SK-N-SH (cell line): ENCODE measurements at regions not wholly inside any gene's neighbourhood (a gene's known extent, or its start where the extent isn't known, plus 50 kb on each side); places are given as distances from the start of the nearest gene placed in this dataset.

Source experiments
- CTCF ChIA-PET: fragments of 300-600, 350-600 bp; formaldehyde crosslinking; extraction: SDS; loops from one replicate; lab custom pipeline; 2021; lab: Yijun Ruan, JAX
- POLR2A ChIA-PET: fragments of 350-600 bp; sonication (Branson Sonifier 250); formaldehyde crosslinking; extraction: SDS; loops from one replicate; lab custom pipeline; 2020; ENCODE audit warnings: antibody characterized with exemption, inconsistent platforms; lab: Yijun Ruan, JAX
- DNase-seq: peaks from one replicate; pipeline ENCODE4 v3.0.0; 2012
- H2AFZ ChIP-seq: fragments of 200-600 bp; sonication (generic); 2 replicates; pipeline ENCODE4 v1.8.1; 2016; ENCODE audit warnings: antibody characterized with exemption, mild to moderate bottlenecking, low read depth
- H3F3A ChIP-seq: fragments of 200-600 bp; sonication (generic); replicated peaks from 2 replicates; pipeline ENCODE3; 2016; ENCODE audit warnings: antibody characterized with exemption, mild to moderate bottlenecking; ENCODE audit not compliant: insufficient read depth
- H3K27ac ChIP-seq, 2 experiments: fragments of 200-500 bp in 1 of 2; fragments of 200-600 bp in 1 of 2; sonication (Bioruptor generic) in 1 of 2; sonication (generic), shearing (Covaris generic) in 1 of 2; 2 replicates each; pipeline versions ENCODE4 v1.5.1 to v1.6.1; 2014 to 2016; ENCODE audit warnings: low read depth in 2 of 2, inconsistent platforms in 1 of 2, low read length in 1 of 2, mild to moderate bottlenecking in 1 of 2, mixed read lengths in 1 of 2
- H3K27me3 ChIP-seq: fragments of 200-600 bp; sonication (generic), shearing (Covaris generic); 2 replicates; pipeline ENCODE4 v1.6.1; 2016; ENCODE audit warnings: mixed run types; ENCODE audit not compliant: insufficient read depth
- H3K36me3 ChIP-seq, 2 experiments: fragments of 200-500 bp in 1 of 2; fragments of 200-600 bp in 1 of 2; sonication (Bioruptor generic) in 1 of 2; sonication (generic) in 1 of 2; replicated peaks in 1 of 2; 2 replicates each; pipeline versions ENCODE3 to v1.5.1; 2014 to 2016; ENCODE audit warnings: low read length in 1 of 2, mild to moderate bottlenecking in 1 of 2; ENCODE audit not compliant: insufficient read depth in 2 of 2, control insufficient read depth in 1 of 2
- H3K4me1 ChIP-seq, 2 experiments: fragments of 200-500 bp in 1 of 2; fragments of 200-600 bp in 1 of 2; sonication (Bioruptor generic) in 1 of 2; sonication (generic), shearing (Covaris generic) in 1 of 2; 2 replicates each; pipeline versions ENCODE4 v1.5.1 to v1.6.1; 2014 to 2016; ENCODE audit warnings: low read depth in 1 of 2, low read length in 1 of 2, mixed run types in 1 of 2; ENCODE audit not compliant: insufficient read depth in 2 of 2, control insufficient read depth in 1 of 2
- H3K4me2 ChIP-seq: fragments of 200-600 bp; sonication (generic), shearing (Covaris generic); 2 replicates; pipeline ENCODE4 v1.6.1; 2017; ENCODE audit warnings: mixed run types
- H3K4me3 ChIP-seq, 2 experiments: fragments of 200-500 bp in 1 of 2; fragments of 200-600 bp in 1 of 2; sonication (Bioruptor generic) in 1 of 2; sonication (generic), shearing (Covaris generic) in 1 of 2; 2 replicates each; pipeline versions ENCODE4 v1.5.1 to v1.8.1; 2014 to 2016; ENCODE audit warnings: low read depth in 2 of 2, inconsistent platforms in 1 of 2, low read length in 1 of 2, mild to moderate bottlenecking in 1 of 2, mixed read lengths in 1 of 2, moderate library complexity in 1 of 2
- H3K79me2 ChIP-seq: fragments of 200-600 bp; sonication (generic); 2 replicates; pipeline ENCODE4 v1.8.1; 2017; ENCODE audit warnings: mild to moderate bottlenecking; ENCODE audit not compliant: insufficient read depth
- H3K9ac ChIP-seq: fragments of 200-600 bp; sonication (generic); 2 replicates; pipeline ENCODE4 v1.6.1; 2017; ENCODE audit warnings: mixed run types
- H3K9me2 ChIP-seq: fragments of 200-600 bp; sonication (generic); 2 replicates; pipeline ENCODE4 v1.6.1; 2017; ENCODE audit warnings: mixed run types
- H3K9me3 ChIP-seq: fragments of 200-600 bp; sonication (generic); 2 replicates; pipeline ENCODE4 v1.6.1; 2017; ENCODE audit warnings: mixed run types, mild to moderate bottlenecking, moderate library complexity
- H4K20me1 ChIP-seq: fragments of 200-600 bp; sonication (generic); 2 replicates; pipeline ENCODE4 v1.6.1; 2017; ENCODE audit warnings: mild to moderate bottlenecking, mixed run types; ENCODE audit not compliant: insufficient read depth
- CHD2 ChIP-seq: fragments of 150-350 bp; IDR thresholded peaks from 2 replicates; pipeline ENCODE4 v1.6.1; 2018; ENCODE audit warnings: low read length; ENCODE audit not compliant: partially characterized antibody
- EP300 ChIP-seq, 2 experiments: IDR thresholded peaks; 2 replicates each; pipeline versions ENCODE4 v1.4.0 to v1.6.1; 2012; ENCODE audit warnings: borderline replicate concordance in 1 of 2, low read depth in 1 of 2, low read length in 1 of 2
- FOSL2 ChIP-seq: IDR thresholded peaks from 2 replicates; pipeline ENCODE4 v1.4.0; 2012; ENCODE audit warnings: low read depth, mild to moderate bottlenecking, moderate library complexity, borderline replicate concordance
- FOXJ3 ChIP-seq: sonication (generic); formaldehyde crosslinking; IDR thresholded peaks from 2 replicates; pipeline ENCODE4 v1.5.1; 2020; ENCODE audit warnings: mild to moderate bottlenecking, missing genetic modification reagents
- GABPA ChIP-seq: IDR thresholded peaks from 2 replicates; pipeline ENCODE4 v1.4.0; 2012; ENCODE audit warnings: low read depth, mild to moderate bottlenecking
- GATA2 ChIP-seq: sonication (generic); formaldehyde crosslinking; IDR thresholded peaks from 2 replicates; pipeline ENCODE4 v1.5.0; 2020; ENCODE audit warnings: mild to moderate bottlenecking, missing genetic modification reagents
- IRF3 ChIP-seq: fragments of 150-350 bp; IDR thresholded peaks from 2 replicates; pipeline ENCODE4 v1.6.1; 2016; ENCODE audit warnings: mild to moderate bottlenecking, low read depth, low read length
- MAX ChIP-seq: IDR thresholded peaks from 2 replicates; pipeline ENCODE4 v1.4.0; 2012; ENCODE audit warnings: low read depth
- NFIC ChIP-seq: IDR thresholded peaks from 2 replicates; pipeline ENCODE4 v1.4.0; 2012; ENCODE audit warnings: borderline replicate concordance
- REST ChIP-seq: IDR thresholded peaks from 2 replicates; pipeline ENCODE4 v1.6.1; 2012; ENCODE audit warnings: mild to moderate bottlenecking, low read depth, low read length, moderate library complexity
- RFX5 ChIP-seq: IDR thresholded peaks from 2 replicates; pipeline ENCODE4 v1.6.1; 2012; ENCODE audit warnings: mild to moderate bottlenecking, improper control_type of control experiment, low read length
- RXRA ChIP-seq: IDR thresholded peaks from 2 replicates; pipeline ENCODE4 v1.4.0; 2012; ENCODE audit warnings: low read depth, mild to moderate bottlenecking, borderline replicate concordance
- SIN3A ChIP-seq: IDR thresholded peaks from 2 replicates; pipeline ENCODE4 v1.6.1; 2012; ENCODE audit warnings: low read depth, mild to moderate bottlenecking, low read length, moderate library complexity, borderline replicate concordance
- TAF1 ChIP-seq: IDR thresholded peaks from 2 replicates; pipeline ENCODE4 v1.6.1; 2012; ENCODE audit warnings: low read depth, mild to moderate bottlenecking, low read length, moderate library complexity, borderline replicate concordance
- TCF12 ChIP-seq: IDR thresholded peaks from 2 replicates; pipeline ENCODE4 v1.4.0; 2012
- TEAD4 ChIP-seq: IDR thresholded peaks from 2 replicates; pipeline ENCODE4 v1.4.0; 2012; ENCODE audit warnings: mild to moderate bottlenecking, borderline replicate concordance; ENCODE audit not compliant: insufficient read depth
- USF1 ChIP-seq: IDR thresholded peaks from 2 replicates; pipeline ENCODE4 v1.4.0; 2012; ENCODE audit warnings: low read depth, borderline replicate concordance
- YY1 ChIP-seq: IDR thresholded peaks from 2 replicates; pipeline ENCODE4 v1.4.0; 2012; ENCODE audit warnings: low read depth, mild to moderate bottlenecking
- ZBTB33 ChIP-seq: IDR thresholded peaks from 2 replicates; pipeline ENCODE4 v1.4.0; 2012; ENCODE audit warnings: low read depth, borderline replicate concordance
- WGBS: methylation state at CpG from one replicate; pipeline ENCODE4 v1.1.6; 2017; ENCODE audit warnings: low lambda C conversion rate; 5-methylcytosine and 5-hydroxymethylcytosine counted together

- Histone ChIP-seq H3K27me3 (no peaks in the 10 kb centered on the region), H3F3A (no peaks in the 10 kb centered on the region), H3K9me3 (no peaks in the 10 kb centered on the region), H4K20me1 (no peaks in the 10 kb centered on the region), H3K79me2 (no peaks in the 10 kb centered on the region), H3K4me2 (no peak overlapping the region), H3K36me3 (no peaks in the 10 kb centered on the region), H3K9me2 (no peaks in the 10 kb centered on the region), H2AFZ (no peak overlapping the region), H3K4me3 (no peak overlapping the region), H3K4me1 (peaks cover 0 to 5% of the 10 kb centered on the region in 2 experiments; a peak in 2 of 4 replicates), H3K27ac (no peak overlapping the region), H3K9ac (no peak overlapping the region)
- 0% methylated on average over 1 of the region's 1 CpG for WGBS
- TF ChIP-seq TEAD4 (no peak), ZBTB33 (no peak), MAX (no peak), NFIC (no peak), YY1 (no peak), IRF3 (no peak), RXRA (no peak), RFX5 (no peak), TCF12 (no peak), TAF1 (no peak), EP300 (IDR thresholded peaks at IDR 0.05; ENCODE audit: borderline replicate concordance in 1 of 2, low read depth in 1 of 2, low read length in 1 of 2) (no peak), CHD2 (no peak), FOSL2 (no peak), FOXJ3 (CRISPR knock-in tag) (no peak), USF1 (no peak), SIN3A (no peak), GATA2 (CRISPR knock-in tag) (no peak), REST (no peak), GABPA (no peak)
- POLR2A ChIA-PET: no interaction called here
- CTCF ChIA-PET: no interaction called here
- no peak for DNase-seq
Measured at GRCh38 chr12:89901906-89902642, 193.4 kb upstream of the ATP2B1 start.
